ENCODE measurements at regions not wholly inside any gene's neighbourhood (a gene's known extent, or its start where the extent isn't known, plus 50 kb on each side); places are given as distances from the start of the nearest gene placed in this dataset.

DNA sequence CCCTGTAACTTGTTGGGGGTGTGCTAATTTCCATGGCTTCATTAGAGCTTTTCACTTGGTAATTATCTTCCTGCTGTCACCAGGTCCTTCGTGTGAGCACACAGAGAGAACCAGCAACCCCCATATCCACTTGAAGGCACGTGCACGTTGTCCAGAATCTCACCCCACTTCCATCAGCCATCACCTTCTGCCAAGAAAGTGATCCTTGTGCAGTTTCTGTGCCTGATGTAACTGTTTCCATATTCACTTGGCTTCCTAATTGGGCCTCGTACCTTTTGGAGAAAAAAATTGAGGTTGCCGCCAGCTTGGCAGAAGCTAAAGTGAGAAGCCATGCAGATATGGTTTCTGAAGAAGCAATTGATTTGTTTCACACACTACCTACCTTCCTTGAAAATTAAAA, 153.7 kb upstream of the TSHZ2 start:
- TF ChIP-seq, protein P1, sequence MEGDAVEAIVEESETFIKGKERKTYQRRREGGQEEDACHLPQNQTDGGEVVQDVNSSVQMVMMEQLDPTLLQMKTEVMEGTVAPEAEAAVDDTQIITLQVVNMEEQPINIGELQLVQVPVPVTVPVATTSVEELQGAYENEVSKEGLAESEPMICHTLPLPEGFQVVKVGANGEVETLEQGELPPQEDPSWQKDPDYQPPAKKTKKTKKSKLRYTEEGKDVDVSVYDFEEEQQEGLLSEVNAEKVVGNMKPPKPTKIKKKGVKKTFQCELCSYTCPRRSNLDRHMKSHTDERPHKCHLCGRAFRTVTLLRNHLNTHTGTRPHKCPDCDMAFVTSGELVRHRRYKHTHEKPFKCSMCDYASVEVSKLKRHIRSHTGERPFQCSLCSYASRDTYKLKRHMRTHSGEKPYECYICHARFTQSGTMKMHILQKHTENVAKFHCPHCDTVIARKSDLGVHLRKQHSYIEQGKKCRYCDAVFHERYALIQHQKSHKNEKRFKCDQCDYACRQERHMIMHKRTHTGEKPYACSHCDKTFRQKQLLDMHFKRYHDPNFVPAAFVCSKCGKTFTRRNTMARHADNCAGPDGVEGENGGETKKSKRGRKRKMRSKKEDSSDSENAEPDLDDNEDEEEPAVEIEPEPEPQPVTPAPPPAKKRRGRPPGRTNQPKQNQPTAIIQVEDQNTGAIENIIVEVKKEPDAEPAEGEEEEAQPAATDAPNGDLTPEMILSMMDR (conservative IDR thresholded peaks at IDR 0.05; ENCODE audit: low read length), result no peak
- TF ChIP-seq EZH2phosphoT487 (IDR thresholded peaks at IDR 0.05; ENCODE audit: borderline replicate concordance, low read depth, low read length), result no peak
